ENCODE measurements at regions not wholly inside any gene's neighbourhood (a gene's known extent, or its start where the extent isn't known, plus 50 kb on each side); places are given as distances from the start of the nearest gene placed in this dataset.

- H3K4me3 ChIP-seq (ENCODE audit: low read depth, low read length), result no peak overlapping the region
- TF ChIP-seq, protein P1, sequence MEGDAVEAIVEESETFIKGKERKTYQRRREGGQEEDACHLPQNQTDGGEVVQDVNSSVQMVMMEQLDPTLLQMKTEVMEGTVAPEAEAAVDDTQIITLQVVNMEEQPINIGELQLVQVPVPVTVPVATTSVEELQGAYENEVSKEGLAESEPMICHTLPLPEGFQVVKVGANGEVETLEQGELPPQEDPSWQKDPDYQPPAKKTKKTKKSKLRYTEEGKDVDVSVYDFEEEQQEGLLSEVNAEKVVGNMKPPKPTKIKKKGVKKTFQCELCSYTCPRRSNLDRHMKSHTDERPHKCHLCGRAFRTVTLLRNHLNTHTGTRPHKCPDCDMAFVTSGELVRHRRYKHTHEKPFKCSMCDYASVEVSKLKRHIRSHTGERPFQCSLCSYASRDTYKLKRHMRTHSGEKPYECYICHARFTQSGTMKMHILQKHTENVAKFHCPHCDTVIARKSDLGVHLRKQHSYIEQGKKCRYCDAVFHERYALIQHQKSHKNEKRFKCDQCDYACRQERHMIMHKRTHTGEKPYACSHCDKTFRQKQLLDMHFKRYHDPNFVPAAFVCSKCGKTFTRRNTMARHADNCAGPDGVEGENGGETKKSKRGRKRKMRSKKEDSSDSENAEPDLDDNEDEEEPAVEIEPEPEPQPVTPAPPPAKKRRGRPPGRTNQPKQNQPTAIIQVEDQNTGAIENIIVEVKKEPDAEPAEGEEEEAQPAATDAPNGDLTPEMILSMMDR (conservative IDR thresholded peaks at IDR 0.05; ENCODE audit: low read depth, low read length), result no peak
- peak; percentile 72 for DNase-seq (ENCODE audit: low read depth)
Observed at GRCh38 chr16:86697715-86698114, 119.4 kb downstream of the FOXL1 start.

GRCh38 chr16:86700046-86700945 lies 121.9 kb downstream of the FOXL1 start:
- DNase-seq (ENCODE audit: low read depth), result peak; percentile 42
- H3K4me3 ChIP-seq (ENCODE audit: low read depth, low read length), result no peak overlapping the region
- TF ChIP-seq, protein P1 (conservative IDR thresholded peaks at IDR 0.05; ENCODE audit: low read depth, low read length), result no peak

- no peak for DNase-seq (ENCODE audit: low read depth)
- TF ChIP-seq, protein P1 (conservative IDR thresholded peaks at IDR 0.05; ENCODE audit: low read depth, low read length), result no peak
- no peak overlapping the region for H3K4me3 ChIP-seq (ENCODE audit: low read depth, low read length)
Observed at GRCh38 chr16:86701286-86701975, 123.1 kb downstream of the FOXL1 start.

- TF ChIP-seq, protein P1 (conservative IDR thresholded peaks at IDR 0.05; ENCODE audit: low read depth, low read length), result no peak
- DNase-seq (ENCODE audit: low read depth), result no peak
- H3K4me3 ChIP-seq (ENCODE audit: low read depth, low read length), result no peak overlapping the region
Observed at GRCh38 chr16:86702824-86703588, 124.7 kb downstream of the FOXL1 start.

- no peak for DNase-seq (ENCODE audit: low read depth)
- TF ChIP-seq, protein P1 (conservative IDR thresholded peaks at IDR 0.05; ENCODE audit: low read depth, low read length), result no peak
- no peak overlapping the region for H3K4me3 ChIP-seq (ENCODE audit: low read depth, low read length)
Observed at GRCh38 chr16:86704516-86704915, 126.2 kb downstream of the FOXL1 start.

DNA sequence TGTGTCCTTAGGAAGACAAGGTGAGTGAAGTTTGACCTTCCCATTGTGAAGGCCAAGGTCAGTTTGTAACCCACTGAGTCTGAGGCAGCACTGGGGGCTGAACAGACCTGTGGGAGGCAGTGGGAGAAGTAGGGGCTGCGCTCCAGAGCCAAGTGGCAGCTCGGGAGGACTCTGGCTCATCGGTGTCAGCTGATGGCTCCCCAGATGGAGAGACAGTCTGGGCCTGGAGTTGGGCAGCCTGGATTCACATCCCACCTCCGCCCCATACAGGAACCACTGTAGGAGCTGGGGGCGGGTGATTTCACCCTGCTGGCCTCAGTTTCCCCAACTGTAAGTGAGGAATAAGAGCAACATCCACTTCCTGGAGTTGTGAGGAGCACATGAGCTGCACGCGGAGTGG lies 128.4 kb downstream of the FOXL1 start:
- DNase-seq (ENCODE audit: low read depth), result no peak
- H3K4me3 ChIP-seq (ENCODE audit: low read depth, low read length), result no peak overlapping the region

More for the DNA sequence above, 128.4 kb downstream of the FOXL1 start:
- TF ChIP-seq, protein P1 (conservative IDR thresholded peaks at IDR 0.05; ENCODE audit: low read depth, low read length), result no peak
